RWPE1 (cell line): ENCODE measurements at regions not wholly inside any gene's neighbourhood (a gene's known extent, or its start where the extent isn't known, plus 50 kb on each side); places are given as distances from the start of the nearest gene placed in this dataset.

Experiments used
- CTCF ChIA-PET: fragments of 350-600 bp; sonication (Branson Sonifier 250); formaldehyde crosslinking; extraction: SDS; loops from one replicate; lab custom pipeline; 2021; lab: Yijun Ruan, JAX
- POLR2A ChIA-PET: fragments of 400-600 bp; formaldehyde crosslinking; extraction: SDS; loops from one replicate; lab custom pipeline; 2020; ENCODE audit warnings: antibody characterized with exemption; ENCODE audit not compliant: low non-redundant PET; lab: Yijun Ruan, JAX
- DNase-seq: peaks from one replicate; pipeline ENCODE4 v3.0.0; 2012; ENCODE audit warnings: low spot score
- H3K27ac ChIP-seq: fragments of 450-650 bp; 2 replicates; pipeline ENCODE4 v1.5.1; 2017
- TF ChIP-seq, protein P1 (sequence below): fragments of 450-650 bp; conservative IDR thresholded peaks from 2 replicates; pipeline ENCODE4 v1.5.1; 2017; ENCODE audit warnings: low read depth, mild to moderate bottlenecking

DNA sequence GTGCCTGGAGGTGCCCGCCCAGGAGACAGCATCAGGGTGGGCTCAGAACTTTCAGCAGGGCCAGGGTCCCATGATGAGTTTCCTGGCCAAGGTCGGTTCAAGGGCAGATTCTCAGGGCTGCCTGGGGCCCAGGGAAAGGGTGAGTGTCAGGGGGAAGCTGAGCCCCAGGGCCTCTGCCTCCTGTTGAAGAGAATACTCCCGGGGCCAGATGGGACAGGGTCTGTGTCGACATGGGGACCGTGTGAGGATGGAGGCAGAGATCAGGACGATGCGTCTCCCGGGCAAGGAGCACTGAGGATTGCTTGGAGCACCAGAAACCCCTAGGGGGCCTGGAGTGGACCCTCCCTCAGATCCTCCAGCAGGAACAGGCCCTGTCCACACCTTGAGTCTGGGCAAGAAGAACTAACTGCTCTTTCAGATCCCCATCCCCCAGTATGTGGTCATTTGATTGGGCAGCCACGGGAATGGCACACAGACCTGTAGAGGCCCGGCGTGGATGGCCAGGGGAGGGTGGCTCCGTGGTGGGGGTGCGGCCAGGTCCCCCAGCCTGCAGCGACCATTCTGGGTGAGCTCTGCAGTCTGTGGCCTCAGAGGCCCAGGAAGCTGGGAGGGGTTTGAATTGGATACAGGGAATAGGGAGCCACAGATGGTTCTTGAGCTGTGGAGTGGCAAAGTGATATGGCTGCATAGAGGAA, 1078.7 kb downstream of the BRD1 start:
- DNase-seq, result no peak
- no peak overlapping the region for H3K27ac ChIP-seq
- ChIA-PET POLR2A (no interaction called here), CTCF (no interaction called here)
- TF ChIP-seq, protein P1, sequence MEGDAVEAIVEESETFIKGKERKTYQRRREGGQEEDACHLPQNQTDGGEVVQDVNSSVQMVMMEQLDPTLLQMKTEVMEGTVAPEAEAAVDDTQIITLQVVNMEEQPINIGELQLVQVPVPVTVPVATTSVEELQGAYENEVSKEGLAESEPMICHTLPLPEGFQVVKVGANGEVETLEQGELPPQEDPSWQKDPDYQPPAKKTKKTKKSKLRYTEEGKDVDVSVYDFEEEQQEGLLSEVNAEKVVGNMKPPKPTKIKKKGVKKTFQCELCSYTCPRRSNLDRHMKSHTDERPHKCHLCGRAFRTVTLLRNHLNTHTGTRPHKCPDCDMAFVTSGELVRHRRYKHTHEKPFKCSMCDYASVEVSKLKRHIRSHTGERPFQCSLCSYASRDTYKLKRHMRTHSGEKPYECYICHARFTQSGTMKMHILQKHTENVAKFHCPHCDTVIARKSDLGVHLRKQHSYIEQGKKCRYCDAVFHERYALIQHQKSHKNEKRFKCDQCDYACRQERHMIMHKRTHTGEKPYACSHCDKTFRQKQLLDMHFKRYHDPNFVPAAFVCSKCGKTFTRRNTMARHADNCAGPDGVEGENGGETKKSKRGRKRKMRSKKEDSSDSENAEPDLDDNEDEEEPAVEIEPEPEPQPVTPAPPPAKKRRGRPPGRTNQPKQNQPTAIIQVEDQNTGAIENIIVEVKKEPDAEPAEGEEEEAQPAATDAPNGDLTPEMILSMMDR, result no peak

DNA sequence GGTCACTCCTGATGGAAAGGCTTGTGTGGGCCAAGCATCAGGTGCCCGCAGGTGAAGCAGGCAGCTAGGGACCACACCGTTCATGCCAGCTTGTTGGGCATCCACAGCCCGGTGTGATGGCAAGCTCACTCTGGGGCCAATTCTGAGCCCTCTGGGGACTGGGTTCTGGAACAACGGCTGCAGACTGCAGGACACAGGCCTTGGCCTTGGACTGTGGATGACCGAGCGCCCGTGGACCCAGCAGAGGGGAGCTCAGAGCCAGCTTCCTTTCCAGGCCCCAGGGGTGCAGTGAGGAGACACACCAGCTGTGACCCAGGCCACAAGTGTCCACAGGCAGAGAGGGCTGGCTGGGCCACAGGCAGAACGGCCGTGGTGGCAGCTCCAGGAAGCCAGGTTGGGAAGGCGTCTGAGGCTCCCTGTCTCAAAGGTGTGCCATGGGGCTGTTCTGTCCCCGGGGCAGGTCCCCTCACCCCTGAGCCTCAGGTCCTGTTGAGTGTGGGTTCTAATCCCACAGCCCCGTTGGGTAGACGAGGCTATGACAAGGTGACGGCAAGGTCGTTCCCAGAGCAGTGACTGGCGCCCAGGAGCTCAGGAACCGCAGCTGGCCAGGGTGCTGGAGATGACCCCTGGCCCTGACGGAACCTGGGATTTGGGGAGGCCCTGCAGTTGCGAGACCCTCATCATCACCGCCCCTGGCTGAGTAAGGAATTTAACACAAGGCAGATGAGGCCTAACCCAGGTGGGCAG, 1079.4 kb downstream of the BRD1 start:
- POLR2A ChIA-PET, result no interaction called here

DNA sequence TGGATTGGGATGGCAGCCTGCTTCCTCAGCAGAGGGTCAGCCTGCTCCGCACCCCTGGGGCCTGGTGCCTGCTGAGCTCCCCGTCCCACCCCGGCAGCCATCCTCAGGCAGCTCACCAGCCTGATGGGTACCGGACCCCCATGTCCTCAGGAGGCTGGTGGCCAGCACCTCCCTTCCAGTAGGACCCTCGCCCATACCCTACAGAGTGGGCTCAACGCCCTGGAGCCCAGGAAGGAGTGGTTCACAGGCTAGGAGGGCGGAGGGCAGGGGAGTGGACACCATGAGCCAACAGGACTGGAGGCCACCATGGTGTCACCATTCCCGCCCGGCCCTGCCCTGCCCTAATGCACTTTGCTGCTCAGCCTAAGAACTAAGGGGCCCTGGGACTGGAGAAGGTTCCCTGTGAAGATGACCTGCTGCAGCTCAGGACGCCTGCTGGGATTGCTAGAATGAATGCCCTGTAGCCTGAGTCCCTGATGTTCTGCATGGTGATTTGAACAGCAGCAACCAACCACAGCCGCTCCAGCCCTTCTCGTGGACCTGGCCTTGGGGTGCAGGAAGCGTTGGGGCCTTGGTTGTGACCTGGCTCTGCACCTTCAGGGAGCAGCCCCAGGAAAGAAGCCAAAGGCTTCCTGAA, 1080.8 kb downstream of the BRD1 start:
- H3K27ac ChIP-seq, result no peak overlapping the region
- TF ChIP-seq, protein P1, result no peak
- CTCF ChIA-PET, result no interaction called here
- POLR2A ChIA-PET, result no interaction called here
- no peak for DNase-seq

More for the DNA sequence above, 1079.4 kb downstream of the BRD1 start:
- DNase-seq, result no peak
- TF ChIP-seq, protein P1, result no peak
- CTCF ChIA-PET, result no interaction called here
- no peak overlapping the region for H3K27ac ChIP-seq

- TF ChIP-seq, protein P1, result no peak
- DNase-seq, result no peak
- no peak overlapping the region for H3K27ac ChIP-seq
- ChIA-PET POLR2A (no interaction called here), CTCF (no interaction called here)
Measured at GRCh38 chr22:48745842-48746788, 1081.6 kb downstream of the BRD1 start.

GRCh38 chr22:48744967-48745841, 1082.5 kb downstream of the BRD1 start:
- CTCF ChIA-PET, result no interaction called here

More at GRCh38 chr22:48744967-48745841, 1082.5 kb downstream of the BRD1 start:
- DNase-seq, result no peak
- POLR2A ChIA-PET, result no interaction called here
- H3K27ac ChIP-seq, result no peak overlapping the region
- TF ChIP-seq, protein P1, result no peak
